Chondrocyte (in vitro differentiated cells): ENCODE measurements at regions not wholly inside any gene's neighbourhood (a gene's known extent, or its start where the extent isn't known, plus 50 kb on each side); places are given as distances from the start of the nearest gene placed in this dataset.

Source experiments
- DNase-seq: peaks from one replicate; pipeline ENCODE4 v3.0.0; 2021; ENCODE audit warnings: mixed read lengths, low spot score
- H3K27ac Mint-ChIP-seq: one replicate; pipeline ENCODE4 v1.8.0; 2021; ENCODE audit warnings: mild to moderate bottlenecking, moderate library complexity, mixed read lengths; ENCODE audit not compliant: unreplicated experiment
- H3K27me3 Mint-ChIP-seq: 2 replicates; pipeline ENCODE4 v1.8.0; 2021; ENCODE audit warnings: low read depth, mixed read lengths
- H3K36me3 Mint-ChIP-seq: 2 replicates; pipeline ENCODE4 v1.8.0; 2021; ENCODE audit warnings: low read depth, mixed read lengths
- H3K4me1 Mint-ChIP-seq: 2 replicates; pipeline ENCODE4 v1.8.0; 2021; ENCODE audit warnings: low read depth, mild to moderate bottlenecking, mixed read lengths
- H3K4me3 Mint-ChIP-seq: one replicate; pipeline ENCODE4 v1.8.0; 2021; ENCODE audit warnings: mild to moderate bottlenecking, moderate library complexity, mixed read lengths; ENCODE audit not compliant: unreplicated experiment
- H3K9me3 Mint-ChIP-seq: 2 replicates; pipeline ENCODE4 v1.8.0; 2021; ENCODE audit warnings: low read depth, mixed read lengths
- TF ChIP-seq, protein P1 (sequence below): fragments of 200-600 bp; sonication (generic); IDR thresholded peaks from 2 replicates; pipeline ENCODE4 v1.5.0; 2021; ENCODE audit warnings: antibody characterized with exemption, mild to moderate bottlenecking, moderate library complexity

DNA sequence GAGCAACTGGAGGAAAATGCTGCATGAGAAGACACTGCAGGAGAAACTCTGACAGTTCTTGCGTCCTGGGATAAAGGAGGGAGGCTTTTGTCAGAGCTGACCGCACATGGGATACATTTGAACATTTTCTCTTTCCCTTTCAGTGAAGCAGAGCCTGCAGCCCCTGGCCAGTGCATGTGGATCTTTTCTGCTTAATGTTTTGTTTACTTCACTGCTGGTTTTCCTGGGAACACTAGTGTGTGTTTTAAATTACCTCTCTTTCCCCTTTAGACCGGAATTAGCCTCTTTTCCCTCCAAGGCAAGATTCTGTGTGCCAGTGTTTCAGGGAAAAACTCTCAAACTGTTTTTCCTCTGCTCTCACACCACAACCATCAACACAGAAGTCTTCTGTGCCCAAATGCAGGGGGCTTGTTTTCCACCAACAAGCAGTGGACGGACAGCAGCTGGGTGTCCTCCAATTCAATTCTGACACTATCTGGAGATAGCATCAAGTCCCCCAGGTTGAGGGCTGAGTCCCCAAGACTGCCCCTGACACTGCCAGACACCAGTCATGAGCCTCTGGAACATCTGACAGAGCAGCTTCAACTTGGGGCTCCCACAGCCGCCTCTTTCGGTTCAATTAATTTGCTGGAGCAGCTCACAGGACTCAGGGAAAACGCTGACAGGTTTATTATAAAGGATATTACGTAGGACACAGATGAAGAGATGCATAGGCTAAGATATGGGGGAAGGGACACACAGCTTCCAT lies 136.2 kb downstream of the RHOU start:
- TF ChIP-seq, protein P1, sequence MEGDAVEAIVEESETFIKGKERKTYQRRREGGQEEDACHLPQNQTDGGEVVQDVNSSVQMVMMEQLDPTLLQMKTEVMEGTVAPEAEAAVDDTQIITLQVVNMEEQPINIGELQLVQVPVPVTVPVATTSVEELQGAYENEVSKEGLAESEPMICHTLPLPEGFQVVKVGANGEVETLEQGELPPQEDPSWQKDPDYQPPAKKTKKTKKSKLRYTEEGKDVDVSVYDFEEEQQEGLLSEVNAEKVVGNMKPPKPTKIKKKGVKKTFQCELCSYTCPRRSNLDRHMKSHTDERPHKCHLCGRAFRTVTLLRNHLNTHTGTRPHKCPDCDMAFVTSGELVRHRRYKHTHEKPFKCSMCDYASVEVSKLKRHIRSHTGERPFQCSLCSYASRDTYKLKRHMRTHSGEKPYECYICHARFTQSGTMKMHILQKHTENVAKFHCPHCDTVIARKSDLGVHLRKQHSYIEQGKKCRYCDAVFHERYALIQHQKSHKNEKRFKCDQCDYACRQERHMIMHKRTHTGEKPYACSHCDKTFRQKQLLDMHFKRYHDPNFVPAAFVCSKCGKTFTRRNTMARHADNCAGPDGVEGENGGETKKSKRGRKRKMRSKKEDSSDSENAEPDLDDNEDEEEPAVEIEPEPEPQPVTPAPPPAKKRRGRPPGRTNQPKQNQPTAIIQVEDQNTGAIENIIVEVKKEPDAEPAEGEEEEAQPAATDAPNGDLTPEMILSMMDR = no peak
- peaks cover 8% of the 10 kb centered on the region for H3K4me1 Mint-ChIP-seq
- no peak for DNase-seq
- no peaks in the 10 kb centered on the region for H3K9me3 Mint-ChIP-seq
- H3K36me3 Mint-ChIP-seq = peaks cover 3% of the 10 kb centered on the region
- H3K27ac Mint-ChIP-seq = no peak overlapping the region
- H3K4me3 Mint-ChIP-seq = no peak overlapping the region
- peaks cover 26% of the 10 kb centered on the region for H3K27me3 Mint-ChIP-seq

DNA sequence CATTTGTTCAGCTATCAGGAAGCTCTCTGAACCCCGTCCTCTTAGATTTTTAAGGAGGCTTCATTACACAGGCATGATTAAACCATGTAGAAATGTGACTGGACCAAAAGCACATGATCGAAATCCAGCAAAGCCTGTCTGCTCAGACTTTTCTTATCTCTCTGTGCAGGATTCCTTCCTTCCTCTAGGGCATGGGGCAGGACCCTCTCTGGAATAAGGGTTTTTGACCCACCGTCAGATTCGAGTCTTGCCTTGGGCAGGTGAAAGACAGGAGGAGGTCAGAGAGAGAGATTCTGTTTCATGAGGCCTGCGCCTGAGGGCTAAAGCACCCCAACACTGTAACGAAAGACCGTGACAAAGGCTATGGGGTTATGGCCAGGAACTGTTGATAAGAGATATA lies 136.8 kb downstream of the RHOU start:
- H3K4me3 Mint-ChIP-seq = no peak overlapping the region
- no peaks in the 10 kb centered on the region for H3K9me3 Mint-ChIP-seq
- no peak for DNase-seq
- H3K36me3 Mint-ChIP-seq = peaks cover 3% of the 10 kb centered on the region
- H3K27ac Mint-ChIP-seq = no peak overlapping the region
- peaks cover 26% of the 10 kb centered on the region for H3K27me3 Mint-ChIP-seq
- TF ChIP-seq, protein P1 = no peak
- peaks cover 2% of the 10 kb centered on the region for H3K4me1 Mint-ChIP-seq

DNA sequence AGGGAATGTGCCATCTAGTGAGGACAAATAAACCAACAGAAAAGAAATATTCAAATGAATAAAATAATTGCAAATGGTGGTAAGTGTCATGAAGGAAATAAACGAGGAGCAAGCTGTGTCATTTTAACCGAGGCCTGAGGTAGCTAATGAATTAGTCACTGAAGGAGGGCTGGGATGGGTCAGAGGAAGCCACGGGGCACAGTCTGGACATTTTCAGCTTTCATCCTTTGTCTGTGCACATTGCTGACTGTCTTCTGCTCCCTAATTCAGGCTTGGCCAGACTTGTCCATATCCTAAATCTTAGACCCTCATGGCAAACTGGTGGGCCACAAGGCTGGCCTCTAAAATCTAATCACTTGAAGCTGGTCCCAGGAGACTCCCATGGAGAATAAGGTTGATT lies 138.4 kb downstream of the RHOU start:
- TF ChIP-seq, protein P1 = no peak

DNA sequence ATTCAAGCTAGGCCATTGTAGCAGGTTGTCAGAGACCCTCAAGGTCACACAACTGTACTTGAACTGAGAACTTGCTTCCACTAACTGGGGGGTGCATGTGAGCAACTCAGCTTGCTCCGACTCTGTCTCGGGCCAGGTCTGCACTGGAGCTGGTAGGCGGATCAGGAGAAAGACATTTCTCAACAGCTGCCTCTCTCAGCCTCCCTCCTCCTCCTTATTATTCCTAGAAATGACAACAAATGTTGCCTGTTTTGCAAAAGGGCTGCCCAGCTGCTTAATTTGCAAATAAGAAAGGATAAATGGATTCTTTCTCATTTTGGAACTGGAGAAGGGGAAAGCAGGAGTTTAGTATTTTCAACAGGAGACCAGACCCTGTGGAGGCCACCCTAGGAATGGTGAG lies 140.5 kb downstream of the RHOU start:
- Mint-ChIP-seq H3K4me1 (no peaks in the 10 kb centered on the region), H3K27me3 (peaks cover 18% of the 10 kb centered on the region), H3K4me3 (no peak overlapping the region), H3K27ac (no peak overlapping the region), H3K9me3 (no peaks in the 10 kb centered on the region), H3K36me3 (no peaks in the 10 kb centered on the region)
- TF ChIP-seq, protein P1 = no peak
- no peak for DNase-seq

More for the DNA sequence above, 138.4 kb downstream of the RHOU start:
- Mint-ChIP-seq H3K27ac (no peak overlapping the region), H3K9me3 (no peaks in the 10 kb centered on the region), H3K4me3 (no peak overlapping the region), H3K4me1 (no peaks in the 10 kb centered on the region), H3K27me3 (peaks cover 25% of the 10 kb centered on the region), H3K36me3 (peaks cover 3% of the 10 kb centered on the region)
- no peak for DNase-seq

DNA sequence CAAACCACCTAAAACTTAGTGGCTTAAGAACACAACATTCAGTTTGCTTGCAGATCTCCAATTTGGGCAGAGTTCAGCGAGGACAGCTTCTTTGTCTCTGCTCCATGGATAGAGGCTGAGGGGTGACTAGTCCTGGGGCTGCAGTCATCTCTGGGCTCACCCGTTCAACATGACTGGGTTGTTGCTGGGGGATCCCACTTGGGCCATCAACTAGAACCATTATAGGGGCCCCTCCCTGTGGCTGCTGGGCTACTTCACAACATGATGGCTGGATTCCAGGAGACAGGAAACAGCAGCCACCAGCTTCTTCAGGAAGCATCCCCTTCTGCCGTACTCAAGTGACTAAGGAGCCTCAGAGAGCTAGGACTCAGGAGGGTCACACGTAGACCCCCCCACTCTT lies 140.9 kb downstream of the RHOU start:
- no peak for DNase-seq
- Mint-ChIP-seq H3K36me3 (no peaks in the 10 kb centered on the region), H3K27ac (no peak overlapping the region), H3K27me3 (peaks cover 18% of the 10 kb centered on the region), H3K4me1 (no peaks in the 10 kb centered on the region), H3K9me3 (no peaks in the 10 kb centered on the region), H3K4me3 (no peak overlapping the region)
- TF ChIP-seq, protein P1 = no peak
